GM21390 (cell line): ENCODE measurements at regions not wholly inside any gene's neighbourhood (a gene's known extent, or its start where the extent isn't known, plus 50 kb on each side); places are given as distances from the start of the nearest gene placed in this dataset.

ENCODE experiments used
- ATAC-seq: cut with Tn5 transposase; IDR thresholded peaks from one replicate; pipeline ENCODE4 v1.9.1; 2021; ENCODE audit not compliant: unreplicated experiment

- no peak for ATAC-seq
Observed at GRCh38 chr5:40078898-40079575, 600.7 kb upstream of the PTGER4 start.

- no peak for ATAC-seq
Observed at GRCh38 chr5:40074826-40075225, 604.9 kb upstream of the PTGER4 start.

- no peak for ATAC-seq
Observed at GRCh38 chr5:40073927-40074326, 605.8 kb upstream of the PTGER4 start.

- ATAC-seq, result no peak
Observed at GRCh38 chr5:40071870-40072269, 607.8 kb upstream of the PTGER4 start.

GRCh38 chr5:40066616-40067015 is 613.1 kb upstream of the PTGER4 start:
- no peak for ATAC-seq

- ATAC-seq, result no peak
Observed at GRCh38 chr5:40052808-40053207, 626.9 kb upstream of the PTGER4 start.

GRCh38 chr5:40046792-40047191 is 622.0 kb upstream of the DAB2 start:
- ATAC-seq, result no peak

- no peak for ATAC-seq
Observed at GRCh38 chr5:40045429-40045828, 620.6 kb upstream of the DAB2 start.

- ATAC-seq, result no peak
Observed at GRCh38 chr5:40043916-40044315, 619.1 kb upstream of the DAB2 start.

- ATAC-seq, result no peak
Observed at GRCh38 chr5:40041452-40041851, 616.7 kb upstream of the DAB2 start.

- no peak for ATAC-seq
Observed at GRCh38 chr5:40037713-40038112, 612.9 kb upstream of the DAB2 start.

GRCh38 chr5:40034441-40034840 is 609.7 kb upstream of the DAB2 start:
- ATAC-seq, result no peak

GRCh38 chr5:40033411-40033810 is 608.6 kb upstream of the DAB2 start:
- peak; percentile 75 for ATAC-seq

- ATAC-seq, result no peak
Observed at GRCh38 chr5:40033009-40033408, 608.2 kb upstream of the DAB2 start.

- ATAC-seq, result no peak
Observed at GRCh38 chr5:40030661-40031060, 605.9 kb upstream of the DAB2 start.

- no peak for ATAC-seq
Observed at GRCh38 chr5:40029711-40030495, 605.1 kb upstream of the DAB2 start.

GRCh38 chr5:40027400-40027799 is 602.6 kb upstream of the DAB2 start:
- no peak for ATAC-seq

- ATAC-seq, result no peak
Observed at GRCh38 chr5:40025586-40025985, 600.8 kb upstream of the DAB2 start.

- no peak for ATAC-seq
Observed at GRCh38 chr5:40022057-40022456, 597.3 kb upstream of the DAB2 start.

GRCh38 chr5:40021007-40021406 is 596.2 kb upstream of the DAB2 start:
- ATAC-seq, result no peak

- ATAC-seq, result no peak
Observed at GRCh38 chr5:40017918-40018317, 593.1 kb upstream of the DAB2 start.

GRCh38 chr5:40017135-40017534 is 592.4 kb upstream of the DAB2 start:
- no peak for ATAC-seq

- ATAC-seq, result no peak
Observed at GRCh38 chr5:40010436-40010835, 585.7 kb upstream of the DAB2 start.
